SIG-M5 treated with dmso at 0.1 percent for 504 hours (cell line): ENCODE measurements at regions not wholly inside any gene's neighbourhood (a gene's known extent, or its start where the extent isn't known, plus 50 kb on each side); places are given as distances from the start of the nearest gene placed in this dataset.
"Not testable (repeated sequence)": the region's sequence is repeated elsewhere in the genome, so short reads cannot be mapped to it uniquely, and the experiment has no call there.

Experiments
- DNase-seq: peaks from one replicate; lab custom pipeline; 2025; ENCODE audit not compliant: unreplicated experiment; lab: John Stamatoyannopoulos, UW

DNA sequence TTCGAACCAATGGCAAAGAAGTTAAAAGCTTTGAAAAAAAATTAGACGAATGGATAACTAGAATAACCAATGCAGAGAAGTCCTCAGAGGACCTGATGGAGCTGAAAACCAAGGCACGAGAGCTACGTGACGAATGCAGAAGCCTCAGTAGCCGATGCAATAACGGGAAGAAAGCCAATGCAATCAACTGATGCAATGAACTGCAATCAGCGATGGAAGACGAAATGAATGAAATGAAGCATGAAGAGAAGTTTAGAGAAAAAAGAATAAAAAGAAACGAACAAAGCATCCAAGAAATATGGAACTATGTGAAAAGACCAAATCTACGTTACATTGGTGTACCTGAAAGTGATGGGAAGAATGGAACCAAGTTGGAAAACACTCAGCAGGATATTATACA is 52.6 kb upstream of the MRPS30 start:
- not testable (repeated sequence) for DNase-seq

GRCh38 chr5:44747396-44747795 is 61.4 kb upstream of the MRPS30 start:
- no peak for DNase-seq

GRCh38 chr5:44740660-44741059 is 68.1 kb upstream of the MRPS30 start:
- DNase-seq = no peak

GRCh38 chr5:44729536-44729935 is 79.2 kb upstream of the MRPS30 start:
- DNase-seq = no peak

- DNase-seq = no peak
Measured at GRCh38 chr5:44727100-44727499, 81.6 kb upstream of the MRPS30 start.

DNA sequence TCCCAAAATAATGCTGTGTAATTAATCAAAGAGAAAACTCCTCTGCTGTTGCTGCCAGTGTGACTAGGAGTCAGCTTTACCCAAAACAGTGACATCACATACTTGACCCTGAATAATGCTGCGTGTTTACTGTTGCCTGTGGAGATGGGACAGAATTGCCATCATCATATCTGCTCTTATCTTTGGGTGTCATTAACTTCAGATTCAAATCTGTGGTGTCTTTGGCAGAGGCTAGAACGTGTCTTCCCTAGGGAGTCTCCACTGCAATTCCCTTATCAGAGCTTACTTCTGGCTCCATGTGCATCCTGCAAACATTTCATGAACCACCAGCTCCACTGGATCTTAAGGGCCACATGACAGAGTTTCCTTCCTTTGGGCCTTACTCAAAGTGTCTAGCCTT is 88.9 kb upstream of the MRPS30 start:
- DNase-seq = no peak

DNA sequence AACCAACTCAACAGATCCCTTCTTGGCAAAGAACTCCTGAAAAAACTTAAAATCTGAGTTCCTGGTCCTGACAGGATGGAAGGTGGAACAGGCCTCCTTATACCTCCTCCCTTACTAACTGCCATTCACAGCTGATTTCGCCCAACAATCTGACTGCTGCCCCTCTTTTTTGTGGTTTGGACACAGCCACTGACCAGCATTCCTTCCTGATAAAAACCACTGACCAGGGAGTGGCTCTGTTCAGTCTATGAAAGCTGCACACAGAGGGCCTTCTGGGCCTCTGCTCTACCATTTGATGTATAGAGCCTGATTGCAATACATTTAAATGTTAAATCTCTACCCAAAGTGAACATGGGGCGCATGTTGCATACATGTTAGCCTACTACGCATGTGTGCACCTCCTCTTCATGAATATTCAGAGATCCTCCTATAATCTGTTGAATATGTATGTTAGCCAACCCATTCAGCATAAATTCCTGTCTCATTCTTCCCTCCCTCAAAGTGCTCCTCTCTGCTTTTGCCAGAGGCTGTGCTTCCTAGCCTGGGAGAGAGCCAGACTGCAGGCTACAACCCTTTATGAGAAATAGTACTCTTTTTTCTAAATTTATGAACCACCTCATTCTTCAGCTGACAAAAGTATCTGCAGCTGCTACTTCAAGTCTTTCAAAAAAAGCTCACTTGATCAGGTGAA is 93.7 kb upstream of the MRPS30 start:
- DNase-seq = no peak

- no peak for DNase-seq
Measured at GRCh38 chr5:44713446-44713845, 95.3 kb upstream of the MRPS30 start.

DNA sequence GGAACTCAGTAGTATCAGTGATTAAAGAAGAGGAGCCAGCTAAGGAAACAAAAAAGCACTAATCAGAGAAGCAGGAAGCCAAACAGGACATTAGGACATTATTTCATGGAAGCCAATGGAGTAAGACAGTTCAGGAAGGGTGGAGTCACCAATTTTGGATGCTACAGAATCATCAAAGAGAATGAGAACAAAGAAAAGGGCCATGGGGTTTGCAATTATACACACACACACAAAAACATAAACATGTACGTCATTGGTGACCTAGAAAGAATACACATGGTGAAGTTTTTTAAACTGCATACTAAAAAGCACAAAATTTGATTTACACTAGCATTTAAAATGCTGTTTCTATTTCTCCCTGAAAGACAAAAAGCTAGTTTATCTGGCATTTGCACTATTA is 96.8 kb upstream of the MRPS30 start:
- no peak for DNase-seq

GRCh38 chr5:44708602-44709001 is 100.1 kb upstream of the MRPS30 start:
- no peak for DNase-seq

GRCh38 chr5:44707721-44708120 is 101.0 kb upstream of the MRPS30 start:
- DNase-seq = no peak

- DNase-seq = no peak
Measured at GRCh38 chr5:44697025-44697424, 111.7 kb upstream of the MRPS30 start.

DNA sequence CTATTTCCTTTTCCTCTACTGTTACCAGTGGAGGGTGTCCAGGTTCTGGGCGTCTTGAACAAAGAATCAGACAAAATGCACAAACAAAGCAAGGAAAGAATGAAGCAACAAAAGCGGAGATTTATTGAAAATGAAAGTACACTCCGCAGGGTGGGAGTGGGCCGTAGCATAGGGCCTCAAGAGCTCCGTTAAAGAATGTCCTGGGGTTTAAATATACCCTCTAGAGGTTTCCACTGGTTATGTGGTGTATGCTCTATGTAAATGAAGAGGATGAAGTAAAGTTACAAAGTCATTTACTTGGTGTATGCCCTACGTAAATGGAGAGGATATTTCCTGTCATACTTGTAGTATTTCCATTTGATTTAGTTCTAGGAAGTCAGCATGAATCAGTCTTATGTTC is 113.5 kb upstream of the MRPS30 start:
- DNase-seq = no peak

GRCh38 chr5:44691802-44692201 is 116.9 kb upstream of the MRPS30 start:
- DNase-seq = peak; percentile 3

DNA sequence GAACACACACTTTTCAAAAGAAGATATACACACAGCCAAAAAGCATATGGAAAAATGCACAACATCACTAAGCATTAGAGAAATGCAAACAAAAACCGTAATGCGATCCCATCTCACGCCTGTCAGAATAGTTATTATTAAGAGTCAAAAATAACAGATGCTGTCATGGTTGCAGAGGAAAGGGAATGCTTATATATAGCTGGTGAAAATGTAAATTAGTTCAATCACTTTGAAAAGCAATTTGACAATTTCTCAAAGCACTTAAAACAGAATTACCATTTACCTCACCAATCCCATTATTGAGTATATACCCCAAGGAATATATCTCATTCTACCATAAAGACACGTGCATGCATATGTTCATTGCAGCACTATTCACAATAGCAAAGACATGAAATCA is 126.8 kb upstream of the MRPS30 start:
- DNase-seq = no peak

DNA sequence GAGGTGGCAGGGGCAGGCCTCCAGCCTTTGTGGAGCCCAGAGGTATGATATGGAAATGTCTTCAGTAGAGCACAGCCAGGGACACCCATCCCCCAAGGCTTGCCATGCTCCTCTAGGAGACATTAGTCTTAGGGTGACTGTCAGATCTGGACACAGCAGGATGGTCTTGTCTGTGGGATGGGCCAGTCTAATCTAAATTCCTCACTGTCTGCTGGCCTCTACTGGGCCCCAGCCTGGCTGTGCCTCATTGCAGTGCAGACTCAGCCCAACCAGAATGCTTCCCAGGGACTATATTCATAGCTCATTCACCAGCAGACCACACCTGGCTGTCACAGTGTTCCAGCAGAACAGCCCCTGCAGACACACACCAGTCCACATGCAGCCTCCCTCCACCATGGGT is 129.5 kb upstream of the MRPS30 start:
- no peak for DNase-seq

- DNase-seq = no peak
Measured at GRCh38 chr5:44675296-44675695, 133.5 kb upstream of the MRPS30 start.

GRCh38 chr5:44674461-44674860 is 134.3 kb upstream of the MRPS30 start:
- no peak for DNase-seq

GRCh38 chr5:44668471-44668870 is 140.3 kb upstream of the MRPS30 start:
- not testable (repeated sequence) for DNase-seq

DNA sequence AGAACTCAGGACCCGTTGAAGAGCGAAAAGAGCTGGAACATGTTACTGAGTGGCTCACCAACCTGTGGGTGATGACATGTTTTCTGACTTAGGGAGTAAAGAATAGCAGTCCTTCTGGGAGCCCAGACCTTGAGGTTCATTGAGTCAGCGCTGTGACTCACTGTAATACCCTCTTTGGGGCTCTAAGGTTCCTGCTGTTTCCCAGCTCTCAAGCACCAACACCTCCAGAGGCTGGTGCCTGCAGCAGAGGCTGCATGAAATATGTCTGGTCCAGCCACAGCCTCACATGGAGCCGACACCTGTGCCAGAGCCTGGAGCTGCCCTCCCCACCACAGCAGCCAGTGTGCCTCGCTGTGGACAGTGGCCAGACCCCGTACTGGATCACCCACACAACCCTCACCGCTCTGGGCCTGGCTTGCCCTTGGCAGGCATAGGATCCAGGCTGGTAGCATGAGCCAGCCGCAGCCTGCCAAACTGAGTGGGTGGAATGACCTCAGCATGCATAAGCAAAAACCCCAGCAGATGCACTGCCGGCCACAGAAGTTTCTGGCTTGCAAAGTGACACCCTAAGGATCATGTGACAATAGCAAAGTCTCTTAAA is 143.5 kb upstream of the MRPS30 start:
- no peak for DNase-seq

- DNase-seq = no peak
Measured at GRCh38 chr5:44664711-44665100, 144.0 kb upstream of the MRPS30 start.

DNA sequence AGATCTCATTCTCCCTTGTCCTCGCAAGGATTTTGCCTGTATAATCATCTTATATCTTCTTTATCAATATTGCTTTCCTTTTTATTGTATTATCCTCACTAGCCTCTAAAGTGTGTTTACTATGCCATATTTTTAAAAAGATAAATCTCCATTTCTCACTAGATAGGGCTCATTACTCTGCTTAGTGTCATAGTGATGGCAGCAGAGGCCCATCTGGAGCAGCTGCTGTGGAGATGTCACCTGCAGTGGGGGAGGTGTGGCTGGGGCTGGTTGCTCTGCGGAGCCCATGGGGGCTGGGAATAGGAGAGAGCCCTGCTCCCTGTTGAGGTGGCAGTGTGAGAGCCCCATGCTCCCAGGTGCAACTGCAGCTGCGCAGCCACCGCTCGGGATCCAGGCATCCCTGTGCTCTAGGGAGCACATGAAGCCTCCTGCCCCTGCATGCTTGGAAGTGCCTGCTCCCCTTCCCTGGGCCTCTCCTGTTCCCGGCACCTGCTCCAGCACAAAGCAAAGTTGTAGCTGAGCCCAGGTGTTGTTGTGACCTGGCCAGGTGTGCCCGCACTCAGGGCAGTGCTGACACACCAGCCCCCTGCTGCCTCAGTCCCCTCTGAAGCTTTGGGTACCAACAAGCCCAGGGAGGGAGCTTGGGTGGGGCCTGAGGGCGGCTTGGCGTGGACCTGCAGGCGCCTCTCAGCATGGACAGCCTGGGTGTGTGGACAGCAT is 144.6 kb upstream of the MRPS30 start:
- no peak for DNase-seq
